GM10266 (cell line): ENCODE measurements at regions not wholly inside any gene's neighbourhood (a gene's known extent, or its start where the extent isn't known, plus 50 kb on each side); places are given as distances from the start of the nearest gene placed in this dataset.

Source experiments
- DNase-seq: peaks from one replicate; pipeline ENCODE4 v3.0.0; 2012; ENCODE audit errors: extremely low spot score
- CTCF ChIP-seq: IDR thresholded peaks from 2 replicates; pipeline ENCODE4 v1.5.1; 2012; ENCODE audit warnings: mild to moderate bottlenecking, low read depth; ENCODE audit not compliant: control insufficient read depth, insufficient read depth; ENCODE audit errors: missing control alignments

GRCh38 chr13:54836273-54836672 lies 1807.7 kb downstream of the OLFM4 start:
- no peak for DNase-seq

GRCh38 chr13:54841682-54842081 lies 1813.1 kb downstream of the OLFM4 start:
- no peak for TF ChIP-seq CTCF
- DNase-seq, result no peak

More at GRCh38 chr13:54836273-54836672, 1807.7 kb downstream of the OLFM4 start:
- TF ChIP-seq CTCF, result no peak

- no peak for DNase-seq
- no peak for TF ChIP-seq CTCF
Measured at GRCh38 chr13:54845351-54845965, 1816.8 kb downstream of the OLFM4 start.

GRCh38 chr13:54852831-54853230 lies 1824.2 kb downstream of the OLFM4 start:
- no peak for TF ChIP-seq CTCF
- DNase-seq, result no peak

- TF ChIP-seq CTCF, result no peak
Measured at GRCh38 chr13:54859827-54860226, 1831.2 kb downstream of the OLFM4 start.

GRCh38 chr13:54875111-54875510 lies 1846.5 kb downstream of the OLFM4 start:
- DNase-seq, result no peak
- no peak for TF ChIP-seq CTCF

More at GRCh38 chr13:54859827-54860226, 1831.2 kb downstream of the OLFM4 start:
- no peak for DNase-seq

- no peak for TF ChIP-seq CTCF
- no peak for DNase-seq
Measured at GRCh38 chr13:54879036-54879435, 1850.4 kb downstream of the OLFM4 start.
